Embryonic facial prominence (tissue), 1 donor: ENCODE measurements at regions not wholly inside any gene's neighbourhood (a gene's known extent, or its start where the extent isn't known, plus 50 kb on each side); places are given as distances from the start of the nearest gene placed in this dataset.
A peak's percentile ranks its signal among the peaks of the same experiment; 100 is the strongest.

ENCODE experiments used
- DNase-seq: peaks from one replicate; pipeline ENCODE4 v3.0.0-alpha.2; 2016; ENCODE audit errors: extremely low spot score

DNA sequence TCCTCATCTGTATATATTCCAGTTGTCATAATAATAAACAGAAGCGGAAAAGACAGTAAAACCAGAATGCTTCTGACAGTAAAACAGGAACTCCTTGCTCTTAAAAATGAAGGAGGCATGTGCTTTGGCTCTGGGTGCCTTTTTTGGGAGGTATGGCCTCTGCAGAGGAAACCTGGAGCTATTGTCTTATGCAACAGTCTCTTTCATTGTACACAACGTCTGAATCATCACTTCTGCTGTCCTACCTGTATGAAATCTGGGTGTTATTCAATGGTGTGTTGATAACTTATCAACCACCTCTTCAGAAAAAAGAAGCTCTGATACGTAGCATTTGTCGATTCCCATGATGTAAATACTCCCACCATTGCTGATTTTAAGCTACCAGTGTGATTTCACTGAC is 64.8 kb downstream of the CDCA7 start:
- DNase-seq = no peak

GRCh38 chr2:173424886-173425285 is 70.2 kb downstream of the CDCA7 start:
- DNase-seq = peak; percentile 48

GRCh38 chr2:173427887-173428668 is 73.4 kb downstream of the CDCA7 start:
- no peak for DNase-seq

GRCh38 chr2:173431191-173431590 is 76.5 kb downstream of the CDCA7 start:
- no peak for DNase-seq

GRCh38 chr2:173432049-173432754 is 77.5 kb downstream of the CDCA7 start:
- no peak for DNase-seq

DNA sequence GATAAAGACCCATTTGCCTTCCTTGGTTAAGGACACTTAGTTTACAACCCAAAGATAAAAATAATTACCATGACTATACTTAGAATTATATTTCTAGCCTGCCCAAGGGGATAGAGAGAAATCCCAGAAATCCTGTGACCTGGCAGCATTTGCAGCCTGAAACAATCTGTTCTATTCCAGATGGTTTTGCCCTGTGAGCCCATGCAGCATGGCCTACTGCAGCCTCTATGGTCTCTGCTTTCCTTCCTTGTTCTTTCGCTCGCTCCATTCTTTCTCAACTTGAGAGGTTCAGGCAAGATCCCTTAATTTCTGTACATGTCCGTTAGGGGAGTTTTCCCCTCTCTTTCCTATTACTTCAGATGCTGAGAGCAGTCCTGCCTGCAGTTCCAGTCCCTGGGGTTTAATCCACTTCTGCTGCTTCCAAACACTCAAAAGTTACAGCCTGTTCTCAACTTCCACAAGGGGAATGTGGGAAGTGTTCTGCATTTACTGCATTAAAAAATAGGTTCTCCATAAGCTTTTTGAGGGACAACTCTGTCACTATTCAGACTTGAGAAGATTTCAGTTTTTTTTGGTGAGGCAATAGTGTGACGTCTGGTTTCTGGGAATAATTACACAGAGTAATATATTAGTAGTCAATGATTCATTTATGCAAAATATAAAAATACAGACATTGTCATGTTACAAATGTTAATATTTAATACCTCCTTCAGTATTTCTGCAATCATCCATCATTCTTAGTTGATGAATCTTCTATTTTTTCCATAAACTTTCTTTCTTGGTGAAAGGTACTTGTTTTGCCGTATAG is 80.3 kb downstream of the CDCA7 start:
- no peak for DNase-seq

DNA sequence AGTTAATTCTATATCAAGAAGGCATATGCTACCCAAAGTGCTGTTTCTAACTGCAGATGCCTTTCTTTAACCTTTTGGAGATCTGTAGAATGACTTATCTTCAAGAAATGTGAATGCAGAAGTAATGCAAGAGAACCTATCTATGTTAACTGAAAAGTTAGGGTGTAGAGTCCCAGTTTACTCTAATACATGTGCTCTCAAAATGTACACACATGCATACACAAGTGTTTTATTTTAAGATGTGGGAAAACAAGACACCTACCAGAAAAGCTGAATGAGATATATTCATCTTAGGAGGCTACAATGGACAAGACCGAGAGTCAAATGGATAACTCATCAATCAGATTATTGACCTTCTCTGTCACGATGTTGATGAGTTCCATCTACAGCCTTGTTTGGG is 80.9 kb downstream of the CDCA7 start:
- no peak for DNase-seq

GRCh38 chr2:173436088-173436487 is 81.4 kb downstream of the CDCA7 start:
- no peak for DNase-seq

DNA sequence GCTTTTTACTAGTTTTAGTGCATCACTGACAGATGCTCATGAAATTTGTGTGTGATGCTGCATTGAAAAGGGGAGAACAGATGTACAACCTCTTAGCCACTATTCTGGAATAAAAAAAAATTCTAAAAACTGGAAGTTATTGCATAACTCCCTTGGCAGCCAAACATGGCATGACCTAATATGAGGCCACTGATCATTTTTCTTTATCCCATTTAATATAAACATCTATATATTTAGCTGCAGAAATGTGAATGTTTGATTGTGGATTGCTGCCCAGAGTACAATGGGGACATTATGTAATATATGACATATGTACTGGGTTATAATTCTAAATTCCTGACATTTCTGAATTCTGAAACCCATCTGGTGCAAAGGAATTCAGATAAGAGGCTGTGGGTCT is 86.5 kb downstream of the CDCA7 start:
- no peak for DNase-seq

- no peak for DNase-seq
These were observed 87.9 kb downstream of the CDCA7 start for GRCh38 chr2:173442542-173442941.

DNA sequence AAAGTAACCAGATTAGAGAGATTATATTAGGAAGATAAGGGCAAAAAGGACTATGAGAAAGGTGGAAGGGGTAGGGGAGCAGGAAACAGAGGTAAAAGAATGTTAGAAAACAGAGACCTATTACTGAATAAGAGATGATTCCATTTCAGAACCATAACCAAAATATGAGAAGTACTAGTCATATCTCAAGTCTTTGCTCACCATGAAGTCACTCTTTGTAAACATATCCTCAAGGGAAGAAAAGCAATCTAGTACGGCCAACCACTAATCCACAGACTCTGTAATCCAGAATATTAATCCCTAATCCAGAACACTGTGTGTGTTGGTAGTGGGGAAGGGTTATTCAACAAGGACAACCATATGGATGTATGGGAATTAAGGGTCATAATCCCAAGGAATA is 92.0 kb downstream of the CDCA7 start:
- DNase-seq = no peak

DNA sequence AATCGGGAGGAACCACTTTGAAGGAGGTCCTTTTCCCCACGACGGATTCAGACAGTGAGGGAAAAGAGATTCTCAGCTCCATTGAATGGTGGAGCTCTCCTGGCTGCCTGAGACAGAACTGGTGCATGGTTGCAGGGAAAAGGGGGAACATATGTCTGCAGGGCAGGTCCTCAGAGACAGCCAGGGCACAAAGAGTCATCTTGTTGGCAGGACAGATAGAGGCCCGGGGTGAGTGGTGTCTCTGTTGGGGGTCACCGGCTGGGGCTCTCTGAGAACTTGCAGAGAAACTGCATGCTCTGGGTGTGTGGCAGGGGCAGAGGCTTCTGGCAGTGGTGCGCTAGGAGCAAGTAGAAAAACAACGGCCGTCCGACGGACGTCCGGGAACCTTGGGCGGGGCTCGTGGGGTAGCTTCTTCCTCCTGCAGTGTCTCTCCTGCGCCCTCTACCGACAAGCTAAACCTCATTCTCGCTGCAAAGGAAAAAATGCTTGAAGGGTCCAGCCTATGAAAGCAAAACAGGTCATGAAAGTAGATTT is 94.3 kb downstream of the CDCA7 start:
- no peak for DNase-seq

GRCh38 chr2:173451118-173451517 is 96.4 kb downstream of the CDCA7 start:
- no peak for DNase-seq

GRCh38 chr2:173451941-173452340 is 97.3 kb downstream of the CDCA7 start:
- no peak for DNase-seq

DNA sequence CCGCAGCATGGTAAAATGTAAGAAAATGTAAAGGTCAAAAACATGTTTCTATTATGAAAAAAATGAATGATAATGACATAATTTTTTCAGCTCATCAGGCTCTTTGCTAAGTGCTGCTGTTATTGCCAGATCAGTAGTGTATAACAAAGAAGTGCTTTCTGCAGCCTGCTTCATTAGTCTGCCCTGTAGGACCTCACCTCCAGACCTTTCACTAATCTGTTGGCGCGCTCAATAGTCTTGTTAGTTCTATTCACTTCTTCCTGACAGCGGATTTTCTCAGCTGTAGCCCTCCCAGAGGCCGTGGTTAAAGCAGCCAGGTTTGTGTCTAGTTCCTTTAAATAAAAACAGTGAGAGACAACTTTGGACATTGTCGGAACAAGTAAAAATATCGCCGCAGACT is 97.7 kb downstream of the CDCA7 start:
- DNase-seq = no peak

DNA sequence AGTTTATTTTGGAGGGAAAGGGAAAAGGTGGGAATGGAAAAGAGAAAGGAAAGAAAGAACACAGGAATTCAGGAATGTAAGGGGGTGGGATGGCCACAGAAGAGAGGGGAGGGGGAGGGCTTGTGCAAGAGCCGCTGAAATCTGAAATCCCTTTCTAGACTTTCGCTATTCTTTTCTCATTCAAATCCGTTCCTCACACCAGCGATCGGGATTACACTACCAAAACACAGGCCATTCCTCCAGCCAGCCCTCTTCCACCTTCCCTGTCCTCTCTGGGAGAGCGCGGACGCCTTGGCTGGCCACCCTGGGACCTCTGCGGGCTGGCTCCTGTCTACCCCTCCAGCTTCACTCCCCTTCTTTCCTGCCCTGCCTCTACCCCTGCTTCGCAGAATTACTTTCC is 102.3 kb downstream of the CDCA7 start:
- no peak for DNase-seq

DNA sequence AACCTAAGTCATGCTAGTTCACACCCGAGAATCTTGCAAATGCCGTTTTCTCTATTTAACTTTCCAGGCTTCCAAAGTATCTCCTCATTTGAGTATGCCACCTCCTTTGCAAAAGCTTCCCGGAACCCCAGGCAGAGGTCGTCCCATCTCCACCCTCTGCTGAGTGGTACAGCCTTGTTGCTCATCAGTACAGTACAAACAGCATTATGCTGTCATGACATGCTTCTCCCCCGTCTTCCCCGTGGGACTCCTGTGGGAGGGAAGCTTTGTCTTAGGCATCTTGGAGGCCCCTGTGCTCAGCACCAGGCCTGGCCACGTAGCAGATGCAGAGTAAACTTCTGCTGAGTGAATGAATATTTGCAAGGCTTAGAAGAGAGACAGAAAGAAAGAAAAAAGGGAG is 102.7 kb downstream of the CDCA7 start:
- DNase-seq = no peak

GRCh38 chr2:173458991-173459780 is 104.5 kb downstream of the CDCA7 start:
- DNase-seq = no peak

GRCh38 chr2:173462892-173463840 is 108.5 kb downstream of the CDCA7 start:
- DNase-seq = no peak

DNA sequence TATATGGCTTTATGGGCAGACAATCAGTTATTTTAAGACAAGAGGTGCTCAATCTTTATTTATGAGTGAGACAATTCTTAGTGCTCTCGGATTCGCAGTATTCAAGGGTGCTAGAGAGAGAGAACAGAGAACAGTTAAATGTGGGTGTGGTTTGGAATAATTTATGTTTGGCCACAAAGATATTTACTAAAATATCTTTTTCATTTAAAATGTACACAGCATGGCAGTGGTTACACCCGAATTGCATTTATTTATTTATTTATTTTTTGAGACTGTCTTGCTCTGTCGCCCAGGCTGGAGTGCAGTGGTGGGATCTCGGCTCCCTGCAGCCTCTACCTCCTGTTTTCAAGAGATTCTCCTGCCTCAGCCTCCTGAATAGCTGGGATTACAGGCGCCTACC is 109.2 kb downstream of the CDCA7 start:
- DNase-seq = no peak
